K562 (cell line): ENCODE measurements at regions not wholly inside any gene's neighbourhood (a gene's known extent, or its start where the extent isn't known, plus 50 kb on each side); places are given as distances from the start of the nearest gene placed in this dataset.

ENCODE experiments used
- BRF1 ChIP-seq: IDR thresholded peaks from 3 replicates; pipeline ENCODE4 v1.6.1; 2011; ENCODE audit warnings: borderline replicate concordance, mild to moderate bottlenecking; ENCODE audit not compliant: insufficient read length; ENCODE audit errors: extremely low read depth
- CBX1 ChIP-seq: sonication (generic); IDR thresholded peaks from 2 replicates; pipeline ENCODE4 v1.6.1; 2016; ENCODE audit warnings: antibody characterized with exemption, low read depth, mild to moderate bottlenecking
- FOXK1 ChIP-seq: sonication (generic); formaldehyde crosslinking; IDR thresholded peaks from 2 replicates; pipeline ENCODE4 v1.8.0; 2022; ENCODE audit warnings: missing genetic modification reagents, mild to moderate bottlenecking, borderline replicate concordance
- JUN ChIP-seq, 2 experiments: sonication (generic) in 1 of 2; formaldehyde crosslinking in 1 of 2; IDR thresholded peaks; 2 replicates each; pipeline versions ENCODE4 v1.6.1 to v1.8.0; 2012 to 2022; ENCODE audit warnings: borderline replicate concordance in 2 of 2, mild to moderate bottlenecking in 2 of 2, improper control_type of control experiment in 1 of 2, low read depth in 1 of 2, low read length in 1 of 2, missing genetic modification reagents in 1 of 2
- MCM7 ChIP-seq, 2 experiments: fragments of 450-650 bp; IDR thresholded peaks; 2 replicates each; pipeline ENCODE4 v1.6.1; 2016 to 2018
- MYC ChIP-seq, 2 experiments: fragments of 250-450 bp in 1 of 2; sonication (Bioruptor Pico) in 1 of 2; IDR thresholded peaks; 2 replicates each; pipeline versions ENCODE4 v1.5.1 to v1.6.1; 2012 to 2021; ENCODE audit warnings: low read depth in 2 of 2, borderline replicate concordance in 1 of 2, improper control_type of control experiment in 1 of 2, low read length in 1 of 2, mild to moderate bottlenecking in 1 of 2, moderate library complexity in 1 of 2
- NFATC3 ChIP-seq: fragments of 450-650 bp; IDR thresholded peaks from 2 replicates; pipeline ENCODE4 v1.6.1; 2017; ENCODE audit warnings: mild to moderate bottlenecking
- RBM22 ChIP-seq: fragments of 200-400 bp; formaldehyde crosslinking; IDR thresholded peaks from 2 replicates; pipeline ENCODE4 v1.6.1; 2018; ENCODE audit warnings: low read length, low read depth; ENCODE audit not compliant: poor library complexity, severe bottlenecking
- TAF1 ChIP-seq: IDR thresholded peaks from 2 replicates; pipeline ENCODE4 v1.6.1; 2011; ENCODE audit warnings: mild to moderate bottlenecking, low read length, moderate library complexity; ENCODE audit not compliant: insufficient read depth, control insufficient read depth, severe bottlenecking; ENCODE audit errors: extremely low read depth
- ZBED1 ChIP-seq: IDR thresholded peaks from 2 replicates; pipeline ENCODE4 v1.6.1; 2014
- ZBTB8A ChIP-seq: fragments of 450-650 bp; IDR thresholded peaks from 2 replicates; pipeline ENCODE4 v1.6.1; 2018; ENCODE audit warnings: mild to moderate bottlenecking, moderate library complexity; ENCODE audit not compliant: partially characterized antibody
- ZC3H8 ChIP-seq: fragments of 450-650 bp; IDR thresholded peaks from 2 replicates; pipeline ENCODE4 v1.6.1; 2017
- ZNF274 ChIP-seq: IDR thresholded peaks from 2 replicates; pipeline ENCODE4 v1.6.1; 2011; ENCODE audit warnings: low read depth, mild to moderate bottlenecking, low read length, moderate library complexity, borderline replicate concordance
- ZNF551 ChIP-seq: fragments of 250-450 bp; sonication (Bioruptor Pico); IDR thresholded peaks from 2 replicates; pipeline ENCODE4 v1.5.0; 2021; ENCODE audit warnings: mild to moderate bottlenecking, moderate library complexity
- TF ChIP-seq, protein P1 (sequence below): fragments of 250-450 bp; sonication (Bioruptor Pico); IDR thresholded peaks from 2 replicates; pipeline ENCODE4 v1.5.0; 2022; ENCODE audit warnings: mild to moderate bottlenecking
- TF ChIP-seq, protein P2 (sequence below): fragments of 150-350 bp; IDR thresholded peaks from 2 replicates; pipeline ENCODE4 v1.6.1; 2014; ENCODE audit warnings: low read depth, mild to moderate bottlenecking, low read length, borderline replicate concordance
- TF ChIP-seq, protein P3 (sequence below): sonication (generic); formaldehyde crosslinking; IDR thresholded peaks from 2 replicates; pipeline ENCODE4 v1.8.0; 2022; ENCODE audit warnings: missing genetic modification reagents, mild to moderate bottlenecking, borderline replicate concordance

DNA sequence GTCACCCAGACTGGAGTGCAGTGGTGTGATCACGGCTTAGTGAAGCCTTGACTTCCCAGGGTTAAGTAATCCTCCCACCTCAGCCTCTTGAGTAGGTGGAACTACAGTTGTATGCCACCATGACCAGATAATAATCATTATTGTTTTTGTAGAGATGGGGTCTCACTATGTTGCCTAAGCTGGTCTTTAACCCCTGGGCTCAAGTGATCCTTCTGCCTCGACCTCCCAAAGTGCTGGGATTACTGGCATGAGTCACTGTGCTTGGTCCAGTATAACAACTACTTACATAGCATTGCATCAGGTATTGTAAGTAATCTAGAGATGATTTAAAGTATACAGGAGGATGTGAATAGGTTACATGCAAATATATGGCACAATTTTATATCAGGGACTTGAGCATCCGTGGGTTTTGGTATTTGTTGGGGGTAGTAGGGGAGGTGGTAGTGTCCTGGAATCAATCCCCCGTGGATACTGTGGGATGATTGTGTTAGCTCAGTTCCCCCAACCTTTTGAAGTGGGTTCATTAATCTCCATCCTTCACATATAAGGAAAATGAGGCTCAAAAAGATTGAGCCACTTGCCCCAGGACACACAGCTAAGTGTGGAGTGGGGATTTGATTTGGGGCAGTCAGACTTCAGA is 61.4 kb upstream of the CNIH3 start (continued):
- TF ChIP-seq, protein P1, sequence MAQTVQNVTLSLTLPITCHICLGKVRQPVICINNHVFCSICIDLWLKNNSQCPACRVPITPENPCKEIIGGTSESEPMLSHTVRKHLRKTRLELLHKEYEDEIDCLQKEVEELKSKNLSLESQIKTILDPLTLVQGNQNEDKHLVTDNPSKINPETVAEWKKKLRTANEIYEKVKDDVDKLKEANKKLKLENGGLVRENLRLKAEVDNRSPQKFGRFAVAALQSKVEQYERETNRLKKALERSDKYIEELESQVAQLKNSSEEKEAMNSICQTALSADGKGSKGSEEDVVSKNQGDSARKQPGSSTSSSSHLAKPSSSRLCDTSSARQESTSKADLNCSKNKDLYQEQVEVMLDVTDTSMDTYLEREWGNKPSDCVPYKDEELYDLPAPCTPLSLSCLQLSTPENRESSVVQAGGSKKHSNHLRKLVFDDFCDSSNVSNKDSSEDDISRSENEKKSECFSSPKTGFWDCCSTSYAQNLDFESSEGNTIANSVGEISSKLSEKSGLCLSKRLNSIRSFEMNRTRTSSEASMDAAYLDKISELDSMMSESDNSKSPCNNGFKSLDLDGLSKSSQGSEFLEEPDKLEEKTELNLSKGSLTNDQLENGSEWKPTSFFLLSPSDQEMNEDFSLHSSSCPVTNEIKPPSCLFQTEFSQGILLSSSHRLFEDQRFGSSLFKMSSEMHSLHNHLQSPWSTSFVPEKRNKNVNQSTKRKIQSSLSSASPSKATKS = no peak
- TF ChIP-seq TAF1 = no peak
- no peak for TF ChIP-seq ZBTB8A
- TF ChIP-seq ZC3H8 = no peak
- TF ChIP-seq FOXK1 (CRISPR knock-in tag) = no peak
- no peak for TF ChIP-seq ZNF274
- TF ChIP-seq MCM7 (IDR thresholded peaks at IDR 0.05) = no peak
- no peak for TF ChIP-seq NFATC3
- no peak for TF ChIP-seq ZNF551 (CRISPR knock-in tag)
- peak; percentile 71; the same call in 1 of the 2 replicates for TF ChIP-seq JUN (IDR thresholded peaks at IDR 0.05; ENCODE audit: borderline replicate concordance, low read depth, low read length)
- no peak for TF ChIP-seq JUN (CRISPR knock-in tag; IDR thresholded peaks at IDR 0.05; ENCODE audit: borderline replicate concordance)
- no peak for TF ChIP-seq BRF1
- TF ChIP-seq RBM22 = no peak
- TF ChIP-seq, protein P2, sequence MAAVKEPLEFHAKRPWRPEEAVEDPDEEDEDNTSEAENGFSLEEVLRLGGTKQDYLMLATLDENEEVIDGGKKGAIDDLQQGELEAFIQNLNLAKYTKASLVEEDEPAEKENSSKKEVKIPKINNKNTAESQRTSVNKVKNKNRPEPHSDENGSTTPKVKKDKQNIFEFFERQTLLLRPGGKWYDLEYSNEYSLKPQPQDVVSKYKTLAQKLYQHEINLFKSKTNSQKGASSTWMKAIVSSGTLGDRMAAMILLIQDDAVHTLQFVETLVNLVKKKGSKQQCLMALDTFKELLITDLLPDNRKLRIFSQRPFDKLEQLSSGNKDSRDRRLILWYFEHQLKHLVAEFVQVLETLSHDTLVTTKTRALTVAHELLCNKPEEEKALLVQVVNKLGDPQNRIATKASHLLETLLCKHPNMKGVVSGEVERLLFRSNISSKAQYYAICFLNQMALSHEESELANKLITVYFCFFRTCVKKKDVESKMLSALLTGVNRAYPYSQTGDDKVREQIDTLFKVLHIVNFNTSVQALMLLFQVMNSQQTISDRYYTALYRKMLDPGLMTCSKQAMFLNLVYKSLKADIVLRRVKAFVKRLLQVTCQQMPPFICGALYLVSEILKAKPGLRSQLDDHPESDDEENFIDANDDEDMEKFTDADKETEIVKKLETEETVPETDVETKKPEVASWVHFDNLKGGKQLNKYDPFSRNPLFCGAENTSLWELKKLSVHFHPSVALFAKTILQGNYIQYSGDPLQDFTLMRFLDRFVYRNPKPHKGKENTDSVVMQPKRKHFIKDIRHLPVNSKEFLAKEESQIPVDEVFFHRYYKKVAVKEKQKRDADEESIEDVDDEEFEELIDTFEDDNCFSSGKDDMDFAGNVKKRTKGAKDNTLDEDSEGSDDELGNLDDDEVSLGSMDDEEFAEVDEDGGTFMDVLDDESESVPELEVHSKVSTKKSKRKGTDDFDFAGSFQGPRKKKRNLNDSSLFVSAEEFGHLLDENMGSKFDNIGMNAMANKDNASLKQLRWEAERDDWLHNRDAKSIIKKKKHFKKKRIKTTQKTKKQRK = no peak
- TF ChIP-seq CBX1 = no peak
- TF ChIP-seq, protein P3, sequence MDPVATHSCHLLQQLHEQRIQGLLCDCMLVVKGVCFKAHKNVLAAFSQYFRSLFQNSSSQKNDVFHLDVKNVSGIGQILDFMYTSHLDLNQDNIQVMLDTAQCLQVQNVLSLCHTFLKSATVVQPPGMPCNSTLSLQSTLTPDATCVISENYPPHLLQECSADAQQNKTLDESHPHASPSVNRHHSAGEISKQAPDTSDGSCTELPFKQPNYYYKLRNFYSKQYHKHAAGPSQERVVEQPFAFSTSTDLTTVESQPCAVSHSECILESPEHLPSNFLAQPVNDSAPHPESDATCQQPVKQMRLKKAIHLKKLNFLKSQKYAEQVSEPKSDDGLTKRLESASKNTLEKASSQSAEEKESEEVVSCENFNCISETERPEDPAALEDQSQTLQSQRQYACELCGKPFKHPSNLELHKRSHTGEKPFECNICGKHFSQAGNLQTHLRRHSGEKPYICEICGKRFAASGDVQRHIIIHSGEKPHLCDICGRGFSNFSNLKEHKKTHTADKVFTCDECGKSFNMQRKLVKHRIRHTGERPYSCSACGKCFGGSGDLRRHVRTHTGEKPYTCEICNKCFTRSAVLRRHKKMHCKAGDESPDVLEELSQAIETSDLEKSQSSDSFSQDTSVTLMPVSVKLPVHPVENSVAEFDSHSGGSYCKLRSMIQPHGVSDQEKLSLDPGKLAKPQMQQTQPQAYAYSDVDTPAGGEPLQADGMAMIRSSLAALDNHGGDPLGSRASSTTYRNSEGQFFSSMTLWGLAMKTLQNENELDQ (CRISPR knock-in tag) = no peak
- no peak for TF ChIP-seq MYC (IDR thresholded peaks at IDR 0.05; ENCODE audit: low read depth, low read length)
- TF ChIP-seq MYC (CRISPR knock-in tag; IDR thresholded peaks at IDR 0.05; ENCODE audit: borderline replicate concordance, low read depth) = no peak
- no peak for TF ChIP-seq ZBED1
